Endothelial cell of umbilical vein (primary cell): ENCODE measurements at regions not wholly inside any gene's neighbourhood (a gene's known extent, or its start where the extent isn't known, plus 50 kb on each side); places are given as distances from the start of the nearest gene placed in this dataset.

Experiments used
- BruUV-seq: library from RNA; stranded (reverse); fragments of 400-500 nt; replicated peaks from 2 replicates; lab custom pipeline; 2021; lab: Mats Ljungman, UMichigan
- CTCF ChIA-PET: fragments of 300-600, 350-600 bp; sonication (Branson Sonifier 250); formaldehyde crosslinking; loops from one replicate; lab custom pipeline; 2021; ENCODE audit warnings: antibody characterized with exemption, inconsistent platforms; lab: Charles Lee
- POLR2A ChIA-PET: fragments of 300-600, 350-600 bp; sonication (Branson Sonifier 250); formaldehyde crosslinking; loops from one replicate; lab custom pipeline; 2021; ENCODE audit warnings: antibody characterized with exemption, inconsistent platforms; lab: Charles Lee
- DNase-seq: peaks from one replicate; pipeline ENCODE4 v3.0.0-alpha.2; 2011; ENCODE audit warnings: low read depth, low spot score
- FAIRE-seq: peaks from 2 replicates; lab custom pipeline; 2011; peaks lifted over from hg19 to GRCh38; lab: Jason Lieb, UNC
- H2AFZ ChIP-seq: 2 replicates; pipeline ENCODE4 v1.6.0; 2012; ENCODE audit warnings: low read depth, low read length, control low read depth, inconsistent platforms
- H3K27ac ChIP-seq: 2 replicates; pipeline ENCODE4 v1.5.1; 2011; ENCODE audit warnings: low read depth, mild to moderate bottlenecking, control low read depth, low read length, moderate library complexity; ENCODE audit not compliant: insufficient read depth
- H3K27me3 ChIP-seq, 2 experiments: 2 replicates each; pipeline versions ENCODE4 v1.6.0 to v1.6.1; 2011; ENCODE audit warnings: low read length in 2 of 2, mixed read lengths in 1 of 2; ENCODE audit not compliant: control insufficient read depth in 2 of 2, insufficient read depth in 2 of 2
- H3K36me3 ChIP-seq, 2 experiments: 2 replicates in 1 of 2; 3 replicates in 1 of 2; pipeline ENCODE4 v1.5.1; 2011; ENCODE audit warnings: low read length in 2 of 2, mild to moderate bottlenecking in 1 of 2, moderate library complexity in 1 of 2; ENCODE audit not compliant: control insufficient read depth in 2 of 2, insufficient read depth in 2 of 2; ENCODE audit errors: extremely low read depth in 1 of 2
- H3K4me1 ChIP-seq: 3 replicates; pipeline ENCODE4 v1.5.1; 2011; ENCODE audit warnings: mild to moderate bottlenecking, low read length; ENCODE audit not compliant: control insufficient read depth, insufficient read depth; ENCODE audit errors: extremely low read depth
- H3K4me2 ChIP-seq: 2 replicates; pipeline ENCODE4 v1.6.1; 2011; ENCODE audit warnings: low read length, control low read depth, mixed read lengths; ENCODE audit not compliant: insufficient read depth
- H3K4me3 ChIP-seq, 3 experiments: fragments of 200-600 bp in 1 of 3; sonication (generic), shearing (Covaris generic) in 1 of 3; replicated peaks in 1 of 3; 2 replicates each; pipeline ENCODE4 v1.5.1; 2011 to 2016; ENCODE audit warnings: control low read depth in 3 of 3, low read length in 3 of 3, mild to moderate bottlenecking in 2 of 3, inconsistent platforms in 1 of 3, low read depth in 1 of 3, moderate library complexity in 1 of 3; ENCODE audit not compliant: insufficient read depth in 1 of 3
- H3K79me2 ChIP-seq: 2 replicates; pipeline ENCODE4 v1.6.0; 2012; ENCODE audit warnings: low read length, inconsistent platforms; ENCODE audit not compliant: control insufficient read depth, insufficient read depth
- H3K9ac ChIP-seq: replicated peaks from 2 replicates; pipeline ENCODE3; 2011; ENCODE audit warnings: low read length, control low read depth; ENCODE audit not compliant: insufficient read depth; ENCODE audit errors: extremely low read depth
- H3K9me1 ChIP-seq: replicated peaks from 3 replicates; pipeline ENCODE4 v1.6.0; 2011; ENCODE audit warnings: mild to moderate bottlenecking, low read length; ENCODE audit not compliant: control insufficient read depth, insufficient read depth; ENCODE audit errors: extremely low read depth
- H3K9me3 ChIP-seq: replicated peaks from 2 replicates; pipeline ENCODE4 v1.5.1; 2012; ENCODE audit warnings: low read length, inconsistent platforms; ENCODE audit not compliant: control insufficient read depth, insufficient read depth
- H4K20me1 ChIP-seq: replicated peaks from 2 replicates; pipeline ENCODE3; 2011; ENCODE audit warnings: mild to moderate bottlenecking, low read length; ENCODE audit not compliant: control insufficient read depth, insufficient read depth; ENCODE audit errors: extremely low read depth
- EZH2 ChIP-seq: IDR thresholded peaks from 2 replicates; pipeline ENCODE4 v1.6.1; 2012; ENCODE audit warnings: borderline replicate concordance, low read depth, mild to moderate bottlenecking, moderate library complexity, low read length, inconsistent platforms; ENCODE audit not compliant: severe bottlenecking
- FOS ChIP-seq: IDR thresholded peaks from 2 replicates; pipeline ENCODE4 v1.6.1; 2011; ENCODE audit warnings: mild to moderate bottlenecking, low read length, moderate library complexity, borderline replicate concordance; ENCODE audit not compliant: insufficient read depth
- GATA2 ChIP-seq: IDR thresholded peaks from 2 replicates; pipeline ENCODE4 v1.7.0; 2011; ENCODE audit warnings: low read depth, mild to moderate bottlenecking, moderate library complexity, mixed read lengths, low read length; ENCODE audit not compliant: insufficient read length, insufficient read depth
- JUN ChIP-seq: IDR thresholded peaks from 2 replicates; pipeline ENCODE4 v1.6.1; 2011; ENCODE audit warnings: borderline replicate concordance, low read depth; ENCODE audit not compliant: insufficient read length, insufficient read depth
- MYC ChIP-seq: IDR thresholded peaks from one replicate; pipeline ENCODE4 v1.6.1; 2011; ENCODE audit warnings: mild to moderate bottlenecking, low read depth, low read length
- POLR2A ChIP-seq: IDR thresholded peaks from 2 replicates; pipeline ENCODE4 v1.6.1; 2012; ENCODE audit warnings: low read depth, mild to moderate bottlenecking, control low read depth, low read length
- POLR2AphosphoS5 ChIP-seq: IDR thresholded peaks from 2 replicates; pipeline ENCODE4 v1.6.1; 2012; ENCODE audit warnings: low read depth, mild to moderate bottlenecking, control low read depth, low read length, moderate library complexity; ENCODE audit not compliant: insufficient read depth
- dilution Hi-C: fragments of 300-500 bp; cut with MboI; formaldehyde crosslinking; loops from one replicate; pipeline ENCODE4 v1.15.0; 2019; ENCODE audit warnings: low sequenced_read_pairs; ENCODE audit not compliant: extremely low pct_ligation_motif_present
- intact Hi-C: fragments of 100-400 bp; cut with micrococcal nuclease; formaldehyde crosslinking; loops from one replicate; pipeline ENCODE4 v1.10.0; 2022
- TF ChIP-seq, protein P1 (sequence below): IDR thresholded peaks from 2 replicates; pipeline ENCODE4 v1.6.1; 2011; ENCODE audit not compliant: insufficient read depth, insufficient read length
- TF ChIP-seq, protein P2 (sequence below), 2 donors: IDR thresholded peaks; 1 replicate in 1 of 2; 2 replicates in 1 of 2; pipeline ENCODE4 v1.5.1; 2011; ENCODE audit warnings: low read length in 2 of 2, mild to moderate bottlenecking in 2 of 2, moderate library complexity in 2 of 2, control low read depth in 1 of 2, inconsistent platforms in 1 of 2, low read depth in 1 of 2; ENCODE audit not compliant: insufficient read depth in 1 of 2; ENCODE audit errors: extremely low read depth in 1 of 2

DNA sequence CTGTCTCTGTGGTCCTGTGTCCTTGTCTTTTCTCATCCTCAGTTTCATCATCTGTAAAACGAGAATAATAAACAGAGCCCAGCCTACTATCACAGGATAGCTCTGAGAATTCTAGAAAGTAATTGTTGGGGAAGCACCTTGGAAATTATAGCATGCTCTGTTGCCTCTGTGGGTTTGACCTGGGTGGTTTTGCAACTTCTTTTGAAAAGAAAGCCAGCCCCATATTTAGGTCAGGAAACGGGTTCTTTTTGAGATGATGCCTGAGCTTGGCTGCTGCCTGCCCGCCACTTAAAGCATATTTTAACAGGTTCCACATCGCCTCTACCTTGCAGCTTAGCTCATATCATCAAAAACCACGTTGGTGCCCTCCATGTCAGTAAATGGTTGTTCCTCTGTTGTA, 111.1 kb downstream of the TLR4 start:
- no peaks in the 10 kb centered on the region for H3K4me1 ChIP-seq
- no peak overlapping the region for H3K27ac ChIP-seq
- no peaks in the 10 kb centered on the region for H3K9me1 ChIP-seq
- no peaks in the 10 kb centered on the region for H3K27me3 ChIP-seq
- no peak for FAIRE-seq
- BruUV-seq, result no TSS peak
- H3K79me2 ChIP-seq, result no peaks in the 10 kb centered on the region
- no peaks in the 10 kb centered on the region for H3K9me3 ChIP-seq
- no peak overlapping the region for H3K9ac ChIP-seq
- ChIA-PET CTCF (no interaction called here), POLR2A (no interaction called here)
- no peak overlapping the region for H3K4me3 ChIP-seq
- no peak overlapping the region for H2AFZ ChIP-seq
- no peak overlapping the region for H3K4me2 ChIP-seq
- dilution Hi-C loops, result no loop called here
- no peak for TF ChIP-seq POLR2AphosphoS5
- no peak for TF ChIP-seq JUN
- no peak for TF ChIP-seq EZH2
- TF ChIP-seq FOS, result no peak
- TF ChIP-seq MYC, result no peak
- no peak for TF ChIP-seq POLR2A
- intact Hi-C loops, result no loop called here
- no peaks in the 10 kb centered on the region for H3K36me3 ChIP-seq
- no peak for DNase-seq
- H4K20me1 ChIP-seq, result no peaks in the 10 kb centered on the region

DNA sequence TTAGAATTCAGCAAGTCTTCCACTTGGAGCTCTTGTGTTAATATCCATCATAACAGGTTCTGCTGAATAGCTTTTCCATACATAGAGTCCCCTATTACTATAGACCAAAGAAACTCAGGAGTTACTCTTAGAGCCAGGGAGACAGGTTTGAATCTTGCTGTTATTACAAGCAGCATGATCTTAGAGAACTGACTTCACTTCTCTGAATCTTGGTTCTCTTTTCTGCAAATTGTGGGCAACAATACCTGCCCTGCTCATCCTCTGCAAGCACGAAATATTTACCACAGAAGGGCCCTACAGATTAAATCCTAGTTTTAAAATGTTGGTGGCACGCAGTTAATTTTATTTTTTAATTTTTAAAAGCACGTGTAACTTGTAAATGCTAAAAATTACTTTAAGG, 111.7 kb downstream of the TLR4 start:
- no peak overlapping the region for H3K9ac ChIP-seq
- BruUV-seq, result no TSS peak
- intact Hi-C loops (no loop called here), dilution Hi-C loops (no loop called here)
- no peak overlapping the region for H2AFZ ChIP-seq
- no peak overlapping the region for H3K4me3 ChIP-seq
- FAIRE-seq (no peak), DNase-seq (no peak)
- H3K9me3 ChIP-seq, result no peaks in the 10 kb centered on the region
- H3K79me2 ChIP-seq, result no peaks in the 10 kb centered on the region
- H3K4me1 ChIP-seq, result no peaks in the 10 kb centered on the region
- H3K27ac ChIP-seq, result no peak overlapping the region
- CTCF ChIA-PET, result no interaction called here
- no peaks in the 10 kb centered on the region for H3K27me3 ChIP-seq
- no peaks in the 10 kb centered on the region for H3K36me3 ChIP-seq
- no peak overlapping the region for H3K4me2 ChIP-seq
- TF ChIP-seq EZH2 (no peak), JUN (no peak), FOS (no peak), GATA2 (no peak), MYC (no peak), POLR2A (no peak), POLR2AphosphoS5 (no peak)
- TF ChIP-seq, protein P1, sequence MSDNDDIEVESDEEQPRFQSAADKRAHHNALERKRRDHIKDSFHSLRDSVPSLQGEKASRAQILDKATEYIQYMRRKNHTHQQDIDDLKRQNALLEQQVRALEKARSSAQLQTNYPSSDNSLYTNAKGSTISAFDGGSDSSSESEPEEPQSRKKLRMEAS, result no peak
- TF ChIP-seq, protein P2, sequence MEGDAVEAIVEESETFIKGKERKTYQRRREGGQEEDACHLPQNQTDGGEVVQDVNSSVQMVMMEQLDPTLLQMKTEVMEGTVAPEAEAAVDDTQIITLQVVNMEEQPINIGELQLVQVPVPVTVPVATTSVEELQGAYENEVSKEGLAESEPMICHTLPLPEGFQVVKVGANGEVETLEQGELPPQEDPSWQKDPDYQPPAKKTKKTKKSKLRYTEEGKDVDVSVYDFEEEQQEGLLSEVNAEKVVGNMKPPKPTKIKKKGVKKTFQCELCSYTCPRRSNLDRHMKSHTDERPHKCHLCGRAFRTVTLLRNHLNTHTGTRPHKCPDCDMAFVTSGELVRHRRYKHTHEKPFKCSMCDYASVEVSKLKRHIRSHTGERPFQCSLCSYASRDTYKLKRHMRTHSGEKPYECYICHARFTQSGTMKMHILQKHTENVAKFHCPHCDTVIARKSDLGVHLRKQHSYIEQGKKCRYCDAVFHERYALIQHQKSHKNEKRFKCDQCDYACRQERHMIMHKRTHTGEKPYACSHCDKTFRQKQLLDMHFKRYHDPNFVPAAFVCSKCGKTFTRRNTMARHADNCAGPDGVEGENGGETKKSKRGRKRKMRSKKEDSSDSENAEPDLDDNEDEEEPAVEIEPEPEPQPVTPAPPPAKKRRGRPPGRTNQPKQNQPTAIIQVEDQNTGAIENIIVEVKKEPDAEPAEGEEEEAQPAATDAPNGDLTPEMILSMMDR (IDR thresholded peaks at IDR 0.05; ENCODE audit: extremely low read depth in 1 of 2, insufficient read depth in 1 of 2, low read depth in 1 of 2, low read length in 2 of 2), result no peak
- H3K9me1 ChIP-seq, result no peaks in the 10 kb centered on the region
- POLR2A ChIA-PET, result no interaction called here
- no peaks in the 10 kb centered on the region for H4K20me1 ChIP-seq
